Body of pancreas (tissue), 4 donors: ENCODE measurements at regions not wholly inside any gene's neighbourhood (a gene's known extent, or its start where the extent isn't known, plus 50 kb on each side); places are given as distances from the start of the nearest gene placed in this dataset.
"Not testable (repeated sequence)": the region's sequence is repeated elsewhere in the genome, so short reads cannot be mapped to it uniquely, and the experiment has no call there.

Experiments used
- ATAC-seq: fragments of 150-250 bp; one replicate; pipeline ENCODE4 v1.9.1; 2016
- DNase-seq, 4 donors: peaks; one replicate each; pipeline ENCODE4 v3.0.0-alpha.2; 2019
- H3K27ac ChIP-seq, 4 donors: fragments of 200-600 bp; sonication (generic); 1 replicate in 3 of 4; 2 replicates in 1 of 4; pipeline versions ENCODE4 v1.5.1 to v1.6.1; 2016 to 2019; ENCODE audit warnings: mild to moderate bottlenecking in 1 of 4, mixed read lengths in 1 of 4, moderate library complexity in 1 of 4
- H3K27me3 ChIP-seq, 2 donors: fragments of 200-600 bp; sonication (generic); one replicate each; pipeline ENCODE4 v1.6.0; 2016; ENCODE audit warnings: mild to moderate bottlenecking in 1 of 2
- H3K36me3 ChIP-seq, 2 donors: fragments of 200-600 bp; sonication (generic); replicated peaks in 1 of 2; 2 replicates each; pipeline ENCODE4 v1.5.1; 2016; ENCODE audit warnings: low read depth in 2 of 2; ENCODE audit not compliant: insufficient read depth in 1 of 2
- H3K4me1 ChIP-seq: fragments of 200-600 bp; sonication (generic); one replicate; pipeline ENCODE4 v1.6.0; 2016
- H3K4me3 ChIP-seq, 2 donors: fragments of 200-600 bp; sonication (generic); 1 replicate in 1 of 2; 2 replicates in 1 of 2; pipeline ENCODE4 v1.5.1; 2016 to 2019
- H3K9me3 ChIP-seq, 3 donors: fragments of 200-600 bp; sonication (generic); 1 replicate in 2 of 3; 2 replicates in 1 of 3; pipeline ENCODE4 v1.5.1; 2016
- CTCF ChIP-seq, 7 experiments: fragments of 450-650 bp in 4 of 7; fragments of 200-600 bp in 3 of 7; sonication (generic) in 3 of 7; IDR thresholded peaks; one replicate each; pipeline ENCODE4 v1.5.1; 2016 to 2019; ENCODE audit warnings: antibody characterized with exemption in 7 of 7
- POLR2A ChIP-seq, 3 donors: fragments of 450-650 bp; IDR thresholded peaks; one replicate each; pipeline ENCODE4 v1.6.1; 2016; ENCODE audit warnings: antibody characterized with exemption in 3 of 3, mild to moderate bottlenecking in 2 of 3
- WGBS, 2 donors: methylation state at CpG; one replicate each; pipeline ENCODE4 v1.1.5; 2017; 5-methylcytosine and 5-hydroxymethylcytosine counted together
- intact Hi-C: fragments of 100-400 bp; cut with DNase I; formaldehyde crosslinking; loops from one replicate; pipeline ENCODE4 v1.15.1; 2023

GRCh38 chr1:104231676-104232075 lies 482.0 kb downstream of the AMY1C start:
- intact Hi-C loops: no loop called here
- TF ChIP-seq POLR2A (IDR thresholded peaks at IDR 0.05) (no peak), CTCF (IDR thresholded peaks at IDR 0.05) (no peak)
- no peak for DNase-seq
- Histone ChIP-seq H3K4me3 (no peak overlapping the region), H3K4me1 (no peaks in the 10 kb centered on the region), H3K27me3 (no peaks in the 10 kb centered on the region), H3K9me3 (no peaks in the 10 kb centered on the region), H3K27ac (no peak overlapping the region), H3K36me3 (no peaks in the 10 kb centered on the region)
- WGBS, 2 donors: 50 to 57% methylated on average over 4 of the region's 4 CpGs
- no peak for ATAC-seq

GRCh38 chr1:104235141-104235540 lies 485.4 kb downstream of the AMY1C start:
- H3K4me1 ChIP-seq: no peaks in the 10 kb centered on the region
- no peaks in the 10 kb centered on the region for H3K36me3 ChIP-seq
- no peaks in the 10 kb centered on the region for H3K27me3 ChIP-seq
- no peak for DNase-seq
- WGBS, 2 donors: 11 to 18% methylated on average over 3 of the region's 3 CpGs
- intact Hi-C loops: no loop called here
- H3K9me3 ChIP-seq: no peaks in the 10 kb centered on the region
- no peak overlapping the region for H3K4me3 ChIP-seq
- no peak overlapping the region for H3K27ac ChIP-seq
- TF ChIP-seq CTCF (IDR thresholded peaks at IDR 0.05) (no peak), POLR2A (IDR thresholded peaks at IDR 0.05) (no peak)
- no peak for ATAC-seq

- WGBS, 2 donors: 16 to 29% methylated on average over 2 of the region's 2 CpGs
- Histone ChIP-seq H3K36me3 (no peaks in the 10 kb centered on the region), H3K27me3 (no peaks in the 10 kb centered on the region), H3K4me3 (no peak overlapping the region), H3K27ac (no peak overlapping the region), H3K9me3 (no peaks in the 10 kb centered on the region), H3K4me1 (no peaks in the 10 kb centered on the region)
- intact Hi-C loops: no loop called here
- DNase-seq (no peak), ATAC-seq (no peak)
- TF ChIP-seq CTCF (IDR thresholded peaks at IDR 0.05): no peak
Measured at GRCh38 chr1:104238991-104239390, 489.3 kb downstream of the AMY1C start.

- DNase-seq (no peak), ATAC-seq (no peak)
- Histone ChIP-seq H3K27ac (no peak overlapping the region), H3K9me3 (no peaks in the 10 kb centered on the region), H3K36me3 (no peaks in the 10 kb centered on the region), H3K27me3 (no peaks in the 10 kb centered on the region), H3K4me3 (no peak overlapping the region), H3K4me1 (no peaks in the 10 kb centered on the region)
- intact Hi-C loops: no loop called here
- TF ChIP-seq POLR2A (IDR thresholded peaks at IDR 0.05) (no peak), CTCF (IDR thresholded peaks at IDR 0.05) (no peak)
- WGBS, 2 donors: 45 to 52% methylated on average over 4 of the region's 4 CpGs
Measured at GRCh38 chr1:104248385-104248784, 498.7 kb downstream of the AMY1C start.

- Histone ChIP-seq H3K27me3 (no peaks in the 10 kb centered on the region), H3K27ac (no peak overlapping the region), H3K9me3 (no peaks in the 10 kb centered on the region), H3K4me1 (no peaks in the 10 kb centered on the region), H3K36me3 (no peaks in the 10 kb centered on the region), H3K4me3 (no peak overlapping the region)
- intact Hi-C loops: no loop called here
- TF ChIP-seq POLR2A (IDR thresholded peaks at IDR 0.05): no peak
- no peak for TF ChIP-seq CTCF (IDR thresholded peaks at IDR 0.05)
- ATAC-seq: no peak
- no peak for DNase-seq
- whole genome bisulfite sequencing, 2 donors: 0% methylated on average over 1 of the region's 1 CpG
Measured at GRCh38 chr1:104259481-104259880, 509.8 kb downstream of the AMY1C start.

- DNase-seq, H3K36me3 ChIP-seq, H3K27me3 ChIP-seq, H3K4me1 ChIP-seq, H3K4me3 ChIP-seq, H3K27ac ChIP-seq, H3K9me3 ChIP-seq, intact Hi-C loops, ATAC-seq: not testable (repeated sequence)
- 62 to 89% methylated on average over 7 to 13 of the region's 14 CpGs for WGBS, 2 donors
Measured at GRCh38 chr1:104263110-104263509, 513.4 kb downstream of the AMY1C start.
